ENCODE measurements at regions not wholly inside any gene's neighbourhood (a gene's known extent, or its start where the extent isn't known, plus 50 kb on each side); places are given as distances from the start of the nearest gene placed in this dataset.

DNA sequence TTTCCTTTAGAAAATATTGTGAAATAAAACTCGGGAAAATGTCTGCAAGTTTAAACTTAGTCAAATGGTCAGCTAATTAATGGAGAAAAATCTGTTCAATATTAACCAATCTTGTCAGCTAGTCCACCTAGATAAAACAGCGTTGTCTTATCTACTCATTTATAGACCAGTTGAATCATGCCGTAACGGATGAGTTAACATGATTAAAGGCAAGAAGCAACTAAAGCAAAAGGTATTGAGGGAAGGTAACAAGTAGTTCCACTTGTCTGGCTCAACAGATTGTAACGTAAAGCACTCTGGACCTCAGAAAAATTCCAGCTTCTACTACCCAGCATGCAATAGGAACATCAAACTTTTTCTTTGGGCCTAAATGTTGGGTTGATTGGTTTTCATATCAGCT lies 958.2 kb downstream of the DIAPH3 start:
- no peak for TF ChIP-seq CTCF (IDR thresholded peaks at IDR 0.05)
- TF ChIP-seq POLR2A (IDR thresholded peaks at IDR 0.05): no peak

All from sigmoid colon (tissue), 3 donors.